Keratinocyte (primary cell): ENCODE measurements at regions not wholly inside any gene's neighbourhood (a gene's known extent, or its start where the extent isn't known, plus 50 kb on each side); places are given as distances from the start of the nearest gene placed in this dataset.

ENCODE experiments used
- CTCF ChIP-seq, 3 experiments: IDR thresholded peaks in 1 of 3; conservative IDR thresholded peaks in 1 of 3; optimal IDR thresholded peaks in 1 of 3; 2 replicates in 2 of 3; 3 replicates in 1 of 3; pipeline versions ENCODE3 to v1.5.1; 2011; ENCODE audit warnings: low read length in 3 of 3, mild to moderate bottlenecking in 3 of 3, moderate library complexity in 2 of 3, control low read depth in 1 of 3, inconsistent platforms in 1 of 3; ENCODE audit not compliant: insufficient read depth in 2 of 3; ENCODE audit errors: extremely low read depth in 1 of 3
- EZH2 ChIP-seq: IDR thresholded peaks from one replicate; pipeline ENCODE4 v1.6.1; 2012; ENCODE audit warnings: inconsistent platforms, mild to moderate bottlenecking, low read length, moderate library complexity

- TF ChIP-seq CTCF (optimal IDR thresholded peaks at IDR 0.05 in 1 of 3, IDR thresholded peaks at IDR 0.05 in 1 of 3, conservative IDR thresholded peaks at IDR 0.05 in 1 of 3; ENCODE audit: extremely low read depth in 1 of 3, insufficient read depth in 2 of 3, low read length in 3 of 3) (no peak), EZH2 (no peak)
Observed at GRCh38 chr4:156516698-156517097, 454.9 kb downstream of the PDGFC start.
